HG03439 (cell line): ENCODE measurements at regions not wholly inside any gene's neighbourhood (a gene's known extent, or its start where the extent isn't known, plus 50 kb on each side); places are given as distances from the start of the nearest gene placed in this dataset.
"Not testable (repeated sequence)": the region's sequence is repeated elsewhere in the genome, so short reads cannot be mapped to it uniquely, and the experiment has no call there.

Experiments used
- ATAC-seq: cut with Tn5 transposase; IDR thresholded peaks from one replicate; pipeline ENCODE4 v1.9.1; 2021; ENCODE audit warnings: mild to moderate bottlenecking, moderate library complexity; ENCODE audit not compliant: unreplicated experiment

- not testable (repeated sequence) for ATAC-seq
These were observed 116.6 kb downstream of the SYT15B start for GRCh38 chr10:47646686-47647273.

DNA sequence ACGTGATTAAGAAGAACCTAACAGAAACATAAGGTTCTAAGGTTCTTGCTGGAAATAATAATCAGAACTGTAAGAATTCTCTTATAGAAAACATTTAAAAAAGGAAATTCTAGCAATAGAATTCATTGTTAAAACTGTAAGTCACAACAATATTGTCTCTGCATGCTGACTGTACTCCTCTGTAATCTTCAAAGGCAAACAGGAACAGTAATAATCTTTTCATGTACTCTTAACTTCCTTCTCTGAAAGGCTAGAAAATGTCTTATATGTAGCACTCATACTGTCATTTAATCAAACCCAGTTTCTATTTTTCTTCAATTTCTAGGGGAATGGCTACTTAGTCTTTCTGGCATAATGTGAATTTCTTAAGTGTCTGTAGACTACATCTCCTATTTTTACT is 103.5 kb upstream of the AGAP9 start:
- not testable (repeated sequence) for ATAC-seq

- ATAC-seq, result not testable (repeated sequence)
These were observed 99.3 kb upstream of the AGAP9 start for GRCh38 chr10:47622719-47623118.

DNA sequence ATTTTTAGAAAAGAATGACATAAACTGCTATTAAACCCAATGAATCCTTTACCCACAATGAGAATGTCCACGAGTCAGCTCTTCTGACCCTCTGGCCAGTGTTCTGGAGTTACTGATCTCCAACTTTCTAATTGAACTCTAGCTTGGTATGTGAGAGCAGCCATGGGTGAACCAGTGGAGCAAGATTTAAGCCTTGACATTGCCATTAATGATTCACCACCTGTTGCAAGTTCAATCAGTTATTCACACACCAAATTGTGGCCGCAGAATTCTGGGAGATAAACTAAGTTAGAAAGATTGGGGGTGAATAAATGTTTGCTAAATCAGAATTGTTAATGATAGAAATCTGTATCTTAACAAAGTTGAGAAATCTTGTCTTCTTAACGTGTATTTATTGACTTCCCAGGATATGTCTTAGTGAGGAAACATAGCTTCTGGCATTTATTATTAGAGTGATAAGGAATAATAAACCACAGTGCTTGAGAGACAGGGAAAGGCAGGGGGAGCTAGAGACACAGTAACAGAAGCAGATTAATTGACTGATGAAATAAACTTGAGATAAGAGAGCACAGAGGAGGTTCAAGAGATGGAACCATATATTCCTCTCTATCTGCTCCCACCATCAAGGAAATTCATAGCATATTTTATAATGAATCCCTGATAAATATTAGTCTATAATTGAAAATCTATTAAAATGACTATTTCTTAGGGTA is 96.0 kb upstream of the AGAP9 start:
- not testable (repeated sequence) for ATAC-seq

- ATAC-seq, result not testable (repeated sequence)
These were observed 85.9 kb upstream of the AGAP9 start for GRCh38 chr10:47609311-47609710.

DNA sequence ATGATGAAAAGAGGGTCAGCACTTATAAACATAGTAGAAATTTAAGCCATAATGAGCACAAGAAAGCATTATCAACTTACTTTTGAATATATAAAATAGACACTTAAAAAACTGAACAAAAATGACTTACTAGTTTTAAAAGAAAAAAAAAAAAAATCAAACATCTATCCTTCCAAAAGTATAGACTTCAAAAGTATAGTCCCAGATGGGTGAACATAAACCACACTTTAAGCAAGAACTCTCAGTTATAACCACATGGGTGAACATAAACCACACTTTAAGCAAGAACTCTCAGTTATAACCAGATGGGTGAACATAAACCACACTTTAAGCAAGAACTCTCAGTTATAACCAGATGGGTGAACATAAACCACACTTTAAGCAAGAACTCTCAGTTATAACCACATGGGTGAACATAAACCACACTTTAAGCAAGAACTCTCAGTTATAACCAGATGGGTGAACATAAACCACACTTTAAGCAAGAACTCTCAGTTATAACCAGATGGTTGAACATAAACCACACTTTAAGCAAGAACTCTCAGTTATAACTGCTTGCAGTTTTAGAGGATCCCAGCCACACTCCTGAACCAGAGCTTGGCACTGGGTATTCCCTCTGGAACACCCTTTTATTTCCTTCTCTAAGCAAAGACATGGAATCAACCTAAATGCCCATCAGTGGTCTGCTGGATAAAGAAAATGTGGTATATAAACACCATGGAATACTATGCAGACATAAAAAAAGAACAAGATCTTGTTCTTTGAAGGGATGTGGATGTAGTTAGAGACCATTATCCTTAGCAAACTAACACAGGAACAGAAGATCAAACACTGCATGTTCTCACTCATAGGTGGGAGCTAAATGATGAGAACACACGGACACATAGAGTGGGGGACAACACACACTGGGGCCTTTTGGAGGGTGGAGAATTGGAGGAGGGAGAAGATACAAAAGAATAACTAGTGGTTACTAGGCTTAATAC is 82.6 kb upstream of the AGAP9 start:
- ATAC-seq, result not testable (repeated sequence)

DNA sequence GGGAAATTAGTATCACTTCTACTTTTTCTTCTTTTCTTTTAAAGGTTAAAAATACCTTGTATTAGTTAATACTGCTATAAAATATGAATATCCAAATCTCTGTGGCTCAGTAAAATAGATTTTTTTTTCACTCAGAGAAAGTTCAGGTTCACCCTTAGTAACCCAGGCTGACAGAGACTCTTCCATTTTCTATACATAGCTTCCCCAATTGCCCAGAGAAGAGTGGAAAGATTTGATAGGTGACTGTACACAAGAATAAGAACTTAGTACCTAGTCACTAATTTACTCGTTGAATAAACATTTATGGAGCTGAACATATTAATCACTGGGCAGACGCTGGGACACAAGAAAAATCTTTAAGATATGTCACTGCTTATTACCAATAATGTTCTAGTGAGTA is 77.2 kb upstream of the AGAP9 start:
- not testable (repeated sequence) for ATAC-seq

DNA sequence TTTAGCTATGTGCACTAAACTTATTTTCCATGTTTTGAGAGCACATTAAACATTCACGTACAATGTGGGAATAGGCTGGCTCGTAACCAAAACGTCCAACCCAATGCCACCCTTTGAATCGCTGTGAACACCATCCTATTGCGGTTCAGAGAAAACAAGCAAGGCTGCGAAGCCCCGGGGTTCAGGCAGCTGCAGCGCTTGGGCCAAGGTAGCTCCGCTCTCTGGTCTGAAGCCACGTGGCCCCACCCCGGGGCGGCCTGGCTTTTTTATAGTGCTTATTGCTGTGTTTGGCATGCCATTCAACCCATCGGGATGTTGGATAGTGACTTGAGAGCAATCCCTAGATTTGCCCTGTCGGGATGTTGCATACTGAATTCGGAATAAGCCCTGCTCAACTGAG is 76.7 kb upstream of the AGAP9 start:
- ATAC-seq, result not testable (repeated sequence)

DNA sequence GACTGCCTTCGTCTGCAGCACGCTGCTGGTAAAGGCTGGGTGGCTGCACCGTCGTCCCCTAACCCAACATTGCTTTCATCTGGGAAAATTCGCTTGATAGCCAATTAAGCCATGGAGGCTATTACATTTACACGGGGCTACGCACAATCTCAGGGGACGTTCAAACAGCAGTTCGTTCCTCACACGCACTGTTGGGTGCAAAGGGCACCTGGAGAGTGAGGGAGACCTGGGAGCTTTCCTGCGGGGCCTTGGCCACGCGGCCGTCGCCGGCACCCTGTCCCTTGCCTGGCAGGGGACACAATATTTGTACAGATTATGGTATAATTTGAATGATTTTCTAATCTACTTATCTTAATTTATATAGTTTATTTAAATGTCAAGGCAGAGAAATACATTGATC is 76.2 kb upstream of the AGAP9 start:
- not testable (repeated sequence) for ATAC-seq

DNA sequence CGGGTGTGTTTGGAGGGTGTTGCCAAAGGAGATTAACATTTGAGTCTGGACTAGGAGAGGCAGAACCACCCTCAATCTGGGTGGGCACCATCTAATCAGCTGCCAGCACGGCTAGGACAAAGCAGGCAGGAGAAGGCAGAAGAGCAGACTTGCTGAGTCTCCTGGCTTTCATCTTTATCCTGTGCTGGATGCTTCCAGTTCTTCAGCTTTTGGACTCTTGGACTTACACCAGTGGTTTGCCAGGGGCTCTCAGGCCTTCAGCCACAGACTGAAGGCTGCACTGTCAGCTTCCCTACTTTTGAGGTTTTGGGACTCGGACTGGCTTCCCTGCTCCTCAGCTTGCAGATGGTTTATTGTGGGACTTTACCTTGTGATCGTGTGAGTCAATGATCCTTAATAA is 70.4 kb upstream of the AGAP9 start:
- not testable (repeated sequence) for ATAC-seq

GRCh38 chr10:47593129-47593528 is 69.7 kb upstream of the AGAP9 start:
- not testable (repeated sequence) for ATAC-seq

DNA sequence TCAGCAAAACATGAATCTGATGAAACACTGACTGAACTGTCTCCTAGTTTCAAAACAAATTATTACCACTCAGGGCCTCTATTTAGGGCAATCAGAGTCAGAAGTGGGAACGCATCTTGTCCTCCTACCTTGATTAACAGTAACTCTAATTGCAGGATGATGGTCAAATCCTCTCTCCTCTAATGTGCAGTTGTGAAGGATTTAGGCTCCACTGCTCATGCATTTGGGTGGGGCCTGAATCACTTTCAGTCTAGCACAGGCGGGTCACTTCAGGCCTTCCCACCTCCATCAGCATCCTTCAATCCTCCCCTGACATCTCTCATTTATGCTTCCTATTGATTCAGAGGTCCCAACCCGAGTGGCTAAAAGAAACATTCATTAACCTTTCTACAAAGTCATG is 67.5 kb upstream of the AGAP9 start:
- ATAC-seq, result not testable (repeated sequence)

DNA sequence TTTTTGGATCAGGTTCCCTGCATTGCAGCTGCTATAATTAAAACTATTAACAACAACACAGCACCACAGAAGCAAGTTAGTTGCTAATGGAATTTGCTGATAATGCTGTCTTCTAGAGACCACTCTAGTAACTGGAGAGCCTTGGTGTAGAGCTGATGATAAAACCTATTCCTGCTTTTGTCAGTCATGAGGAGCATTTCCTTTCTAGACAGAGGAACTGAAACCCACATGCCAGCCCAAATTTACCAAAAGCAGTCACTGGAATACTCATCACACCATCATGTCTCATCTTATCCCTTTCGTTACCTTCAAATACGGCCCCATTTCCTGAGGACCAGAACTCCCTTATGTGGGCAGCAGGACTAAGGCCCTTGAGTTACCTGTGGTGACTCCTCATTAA is 67.1 kb upstream of the AGAP9 start:
- not testable (repeated sequence) for ATAC-seq

DNA sequence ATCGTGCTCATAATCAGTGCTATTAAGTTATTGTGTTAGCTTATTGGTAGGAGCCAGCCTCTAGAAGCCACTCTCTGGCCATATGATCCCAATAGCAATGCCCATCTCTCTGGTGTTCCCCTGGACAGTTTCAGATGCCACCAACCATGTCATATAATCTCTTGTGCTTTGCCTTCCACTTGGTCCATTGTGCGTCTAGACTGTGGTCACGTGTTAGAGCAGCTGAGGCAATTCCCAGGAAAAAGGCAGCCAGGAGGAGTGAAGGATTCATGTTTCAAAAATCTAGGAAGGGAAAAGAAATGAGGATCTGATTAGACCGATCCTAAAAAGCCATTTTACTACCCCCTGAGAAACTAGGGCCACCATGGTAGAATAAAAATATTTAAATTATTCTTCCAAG is 58.6 kb upstream of the AGAP9 start:
- not testable (repeated sequence) for ATAC-seq

DNA sequence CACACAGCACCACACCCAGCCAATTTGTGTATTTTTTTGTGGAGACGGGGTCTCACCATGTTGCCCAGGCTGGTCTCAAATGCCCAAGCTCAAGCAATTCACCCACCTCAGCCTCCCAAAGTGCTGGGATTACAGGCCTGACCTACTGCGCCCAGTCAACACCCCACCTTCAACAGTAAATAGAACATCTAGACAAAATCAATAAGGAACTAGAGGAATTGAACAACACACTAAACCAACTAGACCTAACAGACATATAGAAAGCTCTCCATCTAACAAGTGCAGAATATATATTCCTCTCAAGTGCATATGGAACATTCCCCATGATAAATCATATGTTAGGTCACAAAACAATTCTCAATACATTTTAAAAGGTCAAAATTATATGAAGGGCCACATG is 56.6 kb upstream of the AGAP9 start:
- not testable (repeated sequence) for ATAC-seq

DNA sequence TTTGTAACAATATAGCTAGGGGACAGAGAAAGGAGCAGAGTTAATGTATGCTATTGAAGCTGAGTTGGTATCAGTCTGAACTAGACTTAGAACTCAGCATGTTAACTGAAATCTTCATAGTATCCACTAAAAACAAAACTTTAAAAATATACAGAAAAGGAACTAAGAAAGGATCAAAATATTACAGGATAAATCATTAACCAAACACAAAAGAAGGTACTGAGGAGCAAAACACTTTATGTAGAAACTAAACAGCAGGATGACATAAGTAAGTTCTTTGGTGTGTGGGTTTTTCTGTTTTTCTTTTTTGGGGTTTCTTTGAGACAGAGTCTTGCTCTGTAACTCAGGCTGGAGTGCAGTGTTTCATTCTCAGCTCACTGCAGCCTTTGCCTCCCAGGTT is 55.1 kb upstream of the AGAP9 start:
- peak; percentile 90 for ATAC-seq
